Stimulated activated CD4-positive, alpha-beta T cell treated with anti-CD3 and anti-CD28 coated beads, TNF-alpha, amount 100 ng/mL, for 48 hours (primary cell): ENCODE measurements at regions not wholly inside any gene's neighbourhood (a gene's known extent, or its start where the extent isn't known, plus 50 kb on each side); places are given as distances from the start of the nearest gene placed in this dataset.

Experiments used
- DNase-seq, 3 donors: peaks; one replicate each; pipeline ENCODE4 v3.0.0-alpha.2; 2020; ENCODE audit warnings: low read depth in 3 of 3

- DNase-seq = no peak
These were observed 1185.8 kb downstream of the UQCRFS1 start for GRCh38 chr19:28027116-28027515.

DNA sequence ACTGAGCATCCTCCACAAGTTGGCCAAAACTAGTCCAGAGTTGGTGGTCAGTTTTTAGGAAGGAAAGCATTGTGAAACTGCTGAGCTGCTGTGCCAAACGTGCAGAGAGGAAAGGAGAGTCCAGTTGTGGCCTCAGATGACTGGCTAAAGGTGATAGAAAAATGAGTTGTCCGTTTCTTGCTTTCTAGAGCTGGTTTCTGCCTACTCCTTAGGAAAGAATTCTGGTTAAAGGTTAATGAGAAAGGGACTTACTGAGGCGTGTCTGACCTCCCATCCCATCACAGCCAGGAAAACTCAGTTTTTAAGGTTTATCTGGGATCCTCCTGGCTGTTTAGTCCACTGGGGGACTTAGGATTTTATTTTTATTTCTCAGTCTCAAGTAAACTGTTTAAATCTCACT, 1186.3 kb downstream of the UQCRFS1 start:
- DNase-seq = no peak

- no peak for DNase-seq
These were observed 1188.0 kb downstream of the UQCRFS1 start for GRCh38 chr19:28024920-28025319.

- DNase-seq = no peak
These were observed 1189.9 kb downstream of the UQCRFS1 start for GRCh38 chr19:28023064-28023463.

DNA sequence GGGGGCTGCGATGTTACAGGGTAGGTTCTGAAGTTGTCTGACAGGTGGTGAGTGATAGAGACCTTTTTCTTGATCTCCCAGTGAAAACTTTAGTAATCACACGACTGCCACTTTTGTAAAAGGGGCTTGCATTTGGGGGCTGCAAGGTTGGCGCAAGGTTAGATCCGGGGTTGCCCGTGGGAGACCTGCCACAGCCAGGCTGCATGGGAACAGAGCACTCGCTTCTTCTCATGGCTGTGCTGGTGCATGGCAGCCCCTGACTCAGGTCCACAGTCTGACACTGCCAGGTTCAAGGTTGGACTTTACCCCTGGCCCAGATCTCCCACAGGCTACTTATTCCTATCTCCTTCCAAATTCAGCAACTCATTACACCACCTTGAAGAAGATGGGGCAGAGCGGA, 1190.4 kb downstream of the UQCRFS1 start:
- DNase-seq = no peak

DNA sequence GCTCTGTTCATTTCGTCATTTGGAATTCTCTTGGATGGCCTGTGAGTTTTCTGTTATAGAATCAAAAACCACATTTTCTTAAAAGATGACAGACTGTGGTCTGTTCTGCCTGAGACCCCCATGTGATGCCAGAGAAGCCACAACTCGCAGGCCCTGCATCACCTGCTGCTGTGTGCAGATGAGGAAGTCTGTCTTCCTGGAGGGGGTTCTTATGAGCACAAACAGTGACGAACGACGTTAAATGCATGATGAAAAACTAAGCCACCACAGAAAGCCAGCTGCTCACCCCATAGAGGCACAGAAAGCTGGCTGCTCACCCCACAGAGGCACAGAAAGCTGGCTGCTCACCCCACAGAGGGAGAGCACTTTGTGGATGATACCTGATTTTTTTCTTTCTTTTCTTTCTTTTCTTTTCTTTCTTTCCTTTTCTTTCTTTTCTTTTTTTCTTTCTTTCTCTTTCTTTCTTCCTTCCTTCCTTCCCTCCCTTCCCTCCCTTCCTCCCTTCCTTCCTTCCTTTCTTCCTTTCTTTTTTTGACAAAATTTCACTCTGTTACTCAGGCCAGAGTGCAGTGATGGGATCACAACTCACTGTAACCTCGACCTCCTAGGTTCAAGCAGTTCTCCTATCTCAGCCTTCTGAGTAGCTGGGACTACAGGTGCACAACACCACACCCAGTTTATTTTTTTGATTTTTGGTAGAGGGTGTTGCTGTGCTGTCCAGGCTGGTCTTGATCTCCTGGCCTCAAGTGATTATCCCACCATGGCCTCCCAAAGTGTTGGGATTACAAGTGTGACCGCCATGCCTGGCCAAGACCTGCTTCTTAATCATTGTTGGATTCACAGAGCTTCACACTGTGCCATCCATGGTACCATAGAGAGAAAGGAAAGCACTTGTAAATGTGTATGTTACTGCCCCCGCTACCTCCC, 1191.4 kb downstream of the UQCRFS1 start:
- no peak for DNase-seq

DNA sequence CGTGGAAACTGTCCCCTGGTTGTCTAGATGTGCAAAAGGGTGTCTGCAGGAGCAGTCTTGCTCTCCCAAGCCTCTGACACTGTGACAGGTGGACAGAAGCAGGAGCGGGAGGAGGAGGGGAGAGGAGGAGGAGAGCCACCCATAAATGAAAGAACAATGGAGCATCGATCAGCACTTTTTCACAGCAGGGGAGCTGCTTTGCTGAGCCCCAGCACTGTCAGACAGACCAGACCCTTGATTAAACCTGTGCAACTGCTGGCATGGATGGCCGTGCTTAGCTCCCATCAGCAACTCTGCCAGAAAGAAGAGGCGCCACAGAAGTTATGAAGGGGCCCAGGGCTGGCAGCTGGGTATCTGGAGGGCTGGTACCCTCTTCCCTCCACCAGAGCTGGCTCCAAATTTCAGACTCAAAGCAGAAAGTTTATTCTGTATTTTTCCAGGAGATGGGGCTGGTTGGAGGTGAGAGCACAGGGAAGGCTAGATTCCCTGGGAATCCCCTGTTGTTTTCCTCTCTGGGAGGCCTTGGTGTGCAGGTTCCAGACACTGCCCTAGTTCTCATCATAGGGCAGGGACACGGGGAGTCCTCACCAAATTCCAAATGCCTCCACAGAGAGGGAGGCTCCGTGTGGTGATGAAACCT, 1192.2 kb downstream of the UQCRFS1 start:
- DNase-seq = no peak

DNA sequence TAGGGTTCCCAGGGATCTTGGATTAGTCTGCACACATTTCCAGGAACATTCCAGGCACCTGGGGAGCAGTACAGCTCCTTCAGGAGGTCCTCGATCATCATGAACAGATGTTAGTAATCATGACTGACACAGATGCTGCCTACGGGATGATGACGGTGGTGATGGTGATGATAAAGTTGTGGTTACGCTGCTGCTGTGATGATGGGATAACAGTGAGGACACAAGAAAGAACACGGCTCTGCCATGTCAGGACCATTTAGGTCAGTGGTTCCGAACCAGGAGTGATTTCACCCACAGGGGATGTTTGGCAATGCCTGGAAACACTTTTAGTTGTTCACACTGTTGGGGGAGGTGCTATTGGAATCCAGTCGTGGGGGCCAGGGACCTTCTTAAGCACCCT, 1193.0 kb downstream of the UQCRFS1 start:
- DNase-seq = no peak

DNA sequence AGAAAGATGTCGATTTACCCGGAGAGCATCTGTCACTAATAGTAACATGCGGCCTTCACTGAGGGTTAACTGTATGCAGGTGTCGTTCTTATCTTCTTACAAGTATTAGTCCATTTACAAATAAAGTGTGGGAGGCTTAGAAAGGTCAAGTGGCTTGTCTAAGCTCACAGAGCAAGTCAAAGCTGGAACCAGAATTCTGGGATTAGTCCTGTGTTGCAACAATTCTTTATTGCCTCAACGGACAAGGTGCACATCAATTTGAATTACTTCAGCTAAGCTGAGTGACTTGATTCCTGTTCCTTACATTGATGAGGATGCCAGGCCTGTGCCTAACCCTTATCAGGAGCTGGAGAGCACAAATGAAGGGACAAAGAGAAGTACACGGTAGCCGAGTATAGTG, 1193.6 kb downstream of the UQCRFS1 start:
- no peak for DNase-seq

DNA sequence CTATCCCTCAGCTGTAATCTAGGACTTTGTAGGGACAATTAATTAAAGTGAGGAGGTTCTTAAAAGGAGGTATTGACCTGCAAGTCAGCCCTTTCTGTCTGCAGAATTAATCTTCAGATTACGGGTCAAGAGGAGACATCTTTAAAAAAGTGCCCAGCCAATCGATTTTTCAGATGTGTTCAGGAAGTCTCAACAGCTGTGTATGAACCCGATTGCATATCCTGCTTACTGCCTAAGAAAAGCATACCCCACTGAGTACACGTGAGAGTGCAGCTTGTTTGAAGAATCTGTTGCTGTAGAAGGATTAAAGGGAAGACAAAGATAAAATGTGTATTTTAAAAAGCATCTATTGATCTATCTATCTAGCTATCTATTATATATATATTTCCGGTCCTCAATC, 1194.5 kb downstream of the UQCRFS1 start:
- DNase-seq = no peak

DNA sequence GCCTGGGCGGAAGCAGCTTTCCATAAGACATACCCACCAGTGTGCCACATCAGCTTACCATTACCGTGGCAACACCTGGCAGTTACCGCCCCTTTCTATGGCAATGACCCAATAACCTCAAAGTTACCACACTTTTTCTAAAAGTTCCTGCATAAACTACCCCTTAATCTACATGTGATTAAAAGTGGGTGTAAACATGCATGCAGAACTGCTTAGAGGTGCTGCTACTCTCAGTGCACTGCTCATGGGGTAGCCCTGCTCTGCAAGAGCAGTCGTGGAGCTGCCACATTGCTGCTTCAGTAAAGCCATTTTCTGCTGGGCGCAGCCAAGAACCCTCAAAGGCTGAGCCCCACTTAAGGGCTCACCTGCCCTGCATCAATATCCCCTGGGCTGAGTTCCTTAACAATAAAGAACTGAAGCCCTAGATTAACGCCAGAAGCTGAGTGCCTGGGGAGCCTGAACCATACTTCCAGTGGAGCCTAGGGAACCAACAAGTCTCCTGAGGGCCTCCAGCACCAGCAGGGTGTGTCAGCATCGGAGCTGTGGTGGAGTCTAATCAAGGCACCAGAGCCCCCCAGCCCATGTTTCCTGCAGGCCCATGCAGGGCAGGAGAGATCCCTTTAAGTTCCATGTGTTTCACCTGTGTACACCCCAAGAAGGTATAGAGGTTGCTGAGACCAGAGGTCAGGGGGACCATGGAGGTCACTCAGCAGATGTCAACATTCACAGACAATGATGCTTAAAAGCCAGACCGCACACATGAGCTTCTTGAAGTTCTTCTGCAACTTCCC, 1198.1 kb downstream of the UQCRFS1 start:
- DNase-seq = no peak

GRCh38 chr19:28012361-28012760, 1200.6 kb downstream of the UQCRFS1 start:
- DNase-seq = no peak

DNA sequence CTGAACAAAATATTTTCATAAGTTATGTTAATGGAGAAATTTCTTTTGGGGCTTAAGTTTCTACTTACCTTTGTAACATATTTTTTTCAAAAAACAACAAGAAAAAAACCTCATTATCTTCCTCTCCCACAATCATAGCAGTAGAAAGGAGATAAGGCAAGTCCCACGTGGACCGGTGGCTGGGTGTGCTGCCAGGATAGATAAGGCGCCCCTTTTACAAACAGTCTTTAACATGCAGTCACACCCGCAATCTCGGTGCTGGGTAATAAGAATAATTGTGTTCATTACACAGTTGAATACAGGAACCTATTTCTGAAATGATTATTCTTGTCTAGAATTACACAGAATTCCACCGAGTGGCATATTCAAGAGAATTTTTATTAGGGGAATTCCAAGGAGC, 1202.3 kb downstream of the UQCRFS1 start:
- no peak for DNase-seq

GRCh38 chr19:28009696-28010095, 1203.3 kb downstream of the UQCRFS1 start:
- no peak for DNase-seq

GRCh38 chr19:28008695-28009094, 1204.3 kb downstream of the UQCRFS1 start:
- DNase-seq = no peak

DNA sequence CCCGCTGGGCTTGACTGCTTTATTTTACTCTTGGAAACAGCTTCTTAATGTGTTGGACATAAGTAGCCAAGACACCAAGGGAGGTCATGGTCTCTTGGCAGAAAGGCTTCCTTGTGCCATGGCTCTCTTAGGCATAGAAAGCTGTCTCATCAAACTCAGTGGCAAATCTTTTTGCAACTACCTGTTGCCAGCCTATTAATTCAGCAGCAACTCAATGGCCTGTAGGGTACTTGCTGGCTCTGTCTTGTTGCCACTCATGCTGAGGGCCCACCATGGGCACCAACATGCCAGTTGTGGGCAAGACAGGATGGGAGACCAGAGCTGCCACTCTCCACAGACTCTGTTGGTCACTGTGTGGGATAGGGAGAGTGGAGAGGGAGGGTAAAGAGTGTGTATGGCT, 1209.4 kb downstream of the UQCRFS1 start:
- DNase-seq = no peak

DNA sequence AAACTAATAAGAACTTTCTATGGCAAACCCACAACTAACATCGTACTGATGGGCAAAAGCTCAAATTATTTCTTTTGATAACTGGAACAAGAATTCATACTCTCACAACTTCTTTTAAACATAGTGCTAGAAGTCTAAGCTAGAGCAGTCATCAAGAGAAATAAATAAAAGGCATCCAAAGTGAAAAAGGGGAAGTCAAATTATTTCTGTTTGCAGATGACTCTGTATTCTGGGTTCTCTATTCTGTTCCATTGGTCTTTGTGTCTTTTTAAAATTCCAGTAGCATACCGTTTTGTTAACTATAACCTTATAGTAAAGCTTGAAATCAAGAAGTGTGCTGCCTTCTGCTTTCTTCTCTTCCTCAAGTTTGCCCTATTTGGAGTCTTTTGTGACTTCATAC, 1215.9 kb downstream of the UQCRFS1 start:
- DNase-seq = no peak

DNA sequence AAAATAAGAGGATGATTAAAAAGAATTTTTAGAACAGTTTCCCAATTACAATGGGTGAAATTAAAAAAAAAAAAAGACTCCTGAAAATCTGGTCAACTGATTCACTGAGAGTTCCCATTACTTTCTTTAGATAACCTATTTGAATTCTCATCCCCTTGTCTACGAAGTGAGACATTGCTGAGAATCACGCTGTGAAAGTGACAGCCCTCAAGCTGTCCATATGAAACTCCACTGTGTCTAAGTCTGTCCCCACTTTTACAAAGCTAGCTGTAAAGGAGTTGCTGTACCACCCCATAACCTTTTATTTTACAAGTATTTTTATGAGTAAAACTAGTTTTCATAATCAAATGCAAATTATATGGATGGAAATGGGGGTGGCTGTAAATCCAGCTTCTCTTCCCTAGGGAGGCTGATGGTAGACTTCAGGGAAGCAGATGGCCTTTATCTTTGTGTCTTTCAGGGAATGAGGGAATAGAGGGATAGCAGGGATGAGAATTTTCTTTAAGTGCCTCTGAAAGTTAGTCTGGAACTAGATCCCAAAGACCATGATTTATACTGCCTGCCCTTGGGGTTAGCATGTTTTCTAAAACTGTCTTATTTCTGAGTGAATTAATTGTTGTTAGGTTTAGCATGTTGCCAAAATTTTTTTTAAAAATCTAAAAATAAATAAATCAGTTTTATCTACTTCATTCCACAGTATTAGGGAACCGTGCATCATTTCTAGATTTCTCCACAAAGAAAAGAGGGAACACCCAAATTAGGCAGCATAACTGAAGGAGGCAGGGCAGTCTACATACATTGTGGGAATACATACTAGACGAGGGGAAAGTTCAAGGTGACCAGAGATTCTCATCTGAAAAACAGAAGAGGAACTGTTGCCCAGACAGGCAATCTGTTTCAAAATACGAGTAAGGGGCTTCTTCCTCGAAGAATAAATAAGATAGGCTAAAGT, 1219.1 kb downstream of the UQCRFS1 start:
- no peak for DNase-seq

GRCh38 chr19:27986299-27986698, 1226.7 kb downstream of the UQCRFS1 start:
- DNase-seq = no peak

GRCh38 chr19:27975419-27976005, 1237.4 kb downstream of the UQCRFS1 start:
- DNase-seq = no peak

DNA sequence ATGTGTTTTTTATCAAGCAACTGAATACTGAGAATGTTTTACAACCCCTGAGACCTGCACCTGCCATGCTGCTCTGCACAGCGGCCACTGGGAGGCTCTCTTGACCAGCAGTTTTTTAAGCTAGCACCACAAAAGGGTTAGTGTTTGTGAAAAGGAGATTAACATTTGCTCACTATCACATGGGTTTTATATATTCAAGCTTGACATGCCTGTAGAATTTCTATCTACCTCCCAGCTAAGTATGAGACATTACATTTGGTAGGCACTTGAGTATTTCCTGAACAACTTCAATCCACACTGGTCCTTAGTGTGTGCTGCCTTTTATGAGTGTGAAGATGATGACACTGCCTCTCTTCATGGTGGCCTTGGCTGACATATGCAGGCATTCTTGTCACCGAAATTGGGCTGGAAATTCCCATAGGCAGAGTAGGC, 1238.9 kb downstream of the UQCRFS1 start:
- DNase-seq = peak in 1 of 3 donors; percentile 1
